Endothelial cell (in vitro differentiated cells): ENCODE measurements at regions not wholly inside any gene's neighbourhood (a gene's known extent, or its start where the extent isn't known, plus 50 kb on each side); places are given as distances from the start of the nearest gene placed in this dataset.
"Not testable (repeated sequence)": the region's sequence is repeated elsewhere in the genome, so short reads cannot be mapped to it uniquely, and the experiment has no call there.

Source experiments
- DNase-seq: peaks from one replicate; pipeline ENCODE4 v3.0.0; 2021; ENCODE audit warnings: low spot score
- H3K27ac Mint-ChIP-seq: one replicate; pipeline ENCODE4 v1.8.0; 2021; ENCODE audit warnings: mixed read lengths, inconsistent platforms; ENCODE audit not compliant: unreplicated experiment
- H3K27me3 Mint-ChIP-seq: one replicate; pipeline ENCODE4 v1.8.0; 2021; ENCODE audit warnings: mild to moderate bottlenecking, moderate library complexity, mixed read lengths, inconsistent platforms; ENCODE audit not compliant: unreplicated experiment
- H3K36me3 Mint-ChIP-seq: one replicate; pipeline ENCODE4 v1.8.0; 2021; ENCODE audit warnings: mild to moderate bottlenecking, low read depth, mixed read lengths, inconsistent platforms; ENCODE audit not compliant: unreplicated experiment
- H3K4me1 Mint-ChIP-seq: one replicate; pipeline ENCODE4 v1.8.0; 2021; ENCODE audit warnings: mild to moderate bottlenecking, mixed read lengths, inconsistent platforms; ENCODE audit not compliant: unreplicated experiment
- H3K4me3 Mint-ChIP-seq: one replicate; pipeline ENCODE4 v1.8.0; 2021; ENCODE audit warnings: mild to moderate bottlenecking, mixed read lengths, inconsistent platforms; ENCODE audit not compliant: unreplicated experiment
- H3K9me3 Mint-ChIP-seq: one replicate; pipeline ENCODE4 v1.8.0; 2021; ENCODE audit warnings: mixed read lengths, inconsistent platforms; ENCODE audit not compliant: unreplicated experiment
- CTCF ChIP-seq: fragments of 200-600 bp; sonication (generic); IDR thresholded peaks from one replicate; pipeline ENCODE4 v1.5.0; 2021; ENCODE audit warnings: antibody characterized with exemption; ENCODE audit not compliant: unreplicated experiment

- H3K4me1 Mint-ChIP-seq: no peaks in the 10 kb centered on the region
- no peaks in the 10 kb centered on the region for H3K9me3 Mint-ChIP-seq
- H3K27me3 Mint-ChIP-seq: peaks cover 3% of the 10 kb centered on the region
- H3K4me3 Mint-ChIP-seq: no peak overlapping the region
- no peak overlapping the region for H3K27ac Mint-ChIP-seq
- DNase-seq: no peak
- no peak for TF ChIP-seq CTCF
- no peaks in the 10 kb centered on the region for H3K36me3 Mint-ChIP-seq
These were observed 50.6 kb upstream of the FER start for GRCh38 chr5:108696951-108697715.

- H3K4me3 Mint-ChIP-seq: no peak overlapping the region
- H3K27me3 Mint-ChIP-seq: peaks cover 1% of the 10 kb centered on the region
- no peak for DNase-seq
- H3K9me3 Mint-ChIP-seq: no peaks in the 10 kb centered on the region
- H3K36me3 Mint-ChIP-seq: no peaks in the 10 kb centered on the region
- H3K4me1 Mint-ChIP-seq: no peaks in the 10 kb centered on the region
- H3K27ac Mint-ChIP-seq: no peak overlapping the region
- no peak for TF ChIP-seq CTCF
These were observed 51.3 kb upstream of the FER start for GRCh38 chr5:108696407-108696806.

- no peak for TF ChIP-seq CTCF
- no peak overlapping the region for H3K4me3 Mint-ChIP-seq
- H3K27ac Mint-ChIP-seq: no peak overlapping the region
- peaks cover 1% of the 10 kb centered on the region for H3K27me3 Mint-ChIP-seq
- no peak for DNase-seq
- H3K4me1 Mint-ChIP-seq: peaks cover 5% of the 10 kb centered on the region
- H3K9me3 Mint-ChIP-seq: no peaks in the 10 kb centered on the region
- no peaks in the 10 kb centered on the region for H3K36me3 Mint-ChIP-seq
These were observed 59.2 kb upstream of the FER start for GRCh38 chr5:108688485-108688884.

- TF ChIP-seq CTCF: no peak
- H3K9me3 Mint-ChIP-seq: no peaks in the 10 kb centered on the region
- peaks cover 1% of the 10 kb centered on the region for H3K27me3 Mint-ChIP-seq
- H3K27ac Mint-ChIP-seq: no peak overlapping the region
- no peak overlapping the region for H3K4me3 Mint-ChIP-seq
- DNase-seq: no peak
- H3K4me1 Mint-ChIP-seq: peaks cover 5% of the 10 kb centered on the region
- no peaks in the 10 kb centered on the region for H3K36me3 Mint-ChIP-seq
These were observed 60.0 kb upstream of the FER start for GRCh38 chr5:108687595-108688200.

- no peaks in the 10 kb centered on the region for H3K27me3 Mint-ChIP-seq
- H3K9me3 Mint-ChIP-seq: no peaks in the 10 kb centered on the region
- H3K4me1 Mint-ChIP-seq: peaks cover 5% of the 10 kb centered on the region
- H3K27ac Mint-ChIP-seq: no peak overlapping the region
- no peak for DNase-seq
- no peak for TF ChIP-seq CTCF
- no peak overlapping the region for H3K4me3 Mint-ChIP-seq
- H3K36me3 Mint-ChIP-seq: no peaks in the 10 kb centered on the region
These were observed 61.0 kb upstream of the FER start for GRCh38 chr5:108686676-108687075.

- H3K4me3 Mint-ChIP-seq, H3K36me3 Mint-ChIP-seq, H3K27me3 Mint-ChIP-seq, H3K27ac Mint-ChIP-seq, DNase-seq, H3K4me1 Mint-ChIP-seq, H3K9me3 Mint-ChIP-seq: not testable (repeated sequence)
These were observed 62.1 kb upstream of the FER start for GRCh38 chr5:108685448-108686216.
